HepG2 (cell line): ENCODE measurements at regions not wholly inside any gene's neighbourhood (a gene's known extent, or its start where the extent isn't known, plus 50 kb on each side); places are given as distances from the start of the nearest gene placed in this dataset.

Source experiments
- ATAC-seq: fragments of 200-7000 bp; cut with Tn5 transposase; 3 replicates; pipeline ENCODE4 v1.9.1; 2020; ENCODE audit warnings: mild to moderate bottlenecking, moderate library complexity
- BruUV-seq: library from RNA; stranded (reverse); fragments of 400-500 nt; replicated peaks from 2 replicates; lab custom pipeline; 2021; lab: Mats Ljungman, UMichigan
- CTCF ChIA-PET: fragments of 300-600 bp; formaldehyde crosslinking; extraction: SDS; loops from one replicate; lab custom pipeline; 2021; ENCODE audit warnings: low total read pairs, inconsistent platforms, low intra/inter-chr PET ratio; lab: Yijun Ruan, JAX
- POLR2A ChIA-PET: fragments of 350-600 bp; sonication (Branson Sonifier 250); formaldehyde crosslinking; loops from one replicate; lab custom pipeline; 2020; ENCODE audit warnings: antibody characterized with exemption, inconsistent platforms; lab: Yijun Ruan, JAX
- DNase-seq: peaks from one replicate; pipeline ENCODE4 v3.0.0-alpha.2; 2015; ENCODE audit warnings: low spot score
- FAIRE-seq: peaks from 3 replicates; lab custom pipeline; 2011; peaks lifted over from hg19 to GRCh38; lab: Jason Lieb, UNC
- H2AFZ ChIP-seq: one replicate; pipeline ENCODE4 v1.6.1; 2011; ENCODE audit warnings: low read length, inconsistent platforms
- H3K27ac ChIP-seq: fragments of 300-600 bp; 3 replicates; pipeline ENCODE4 v1.8.0; 2011; ENCODE audit warnings: mixed run types, mild to moderate bottlenecking, mixed read lengths, low read length, inconsistent platforms; ENCODE audit not compliant: insufficient read depth; ENCODE audit errors: extremely low read length
- H3K27me3 ChIP-seq, 2 experiments: fragments of 200-600 bp in 1 of 2; 2 replicates in 1 of 2; 3 replicates in 1 of 2; pipeline versions ENCODE4 v1.6.0 to v1.8.0; 2011; ENCODE audit warnings: low read length in 2 of 2, mild to moderate bottlenecking in 2 of 2, moderate library complexity in 2 of 2, inconsistent platforms in 1 of 2; ENCODE audit not compliant: insufficient read depth in 2 of 2, control insufficient read depth in 1 of 2
- H3K36me3 ChIP-seq, 2 experiments: fragments of 200-600 bp in 1 of 2; replicated peaks in 1 of 2; 2 replicates in 1 of 2; 3 replicates in 1 of 2; pipeline versions ENCODE4 v1.5.1 to v1.8.0; 2011; ENCODE audit warnings: low read length in 2 of 2, inconsistent platforms in 1 of 2; ENCODE audit not compliant: insufficient read depth in 2 of 2, control insufficient read depth in 1 of 2
- H3K4me1 ChIP-seq: 2 replicates; pipeline ENCODE4 v1.5.1; 2012; ENCODE audit warnings: low read length, inconsistent platforms; ENCODE audit not compliant: insufficient read depth
- H3K4me2 ChIP-seq: 2 replicates; pipeline ENCODE4 v1.6.0; 2011; ENCODE audit warnings: low read depth, low read length, inconsistent platforms
- H3K4me3 ChIP-seq, 3 experiments: fragments of 200-600 bp in 1 of 3; sonication (generic), shearing (Covaris generic) in 1 of 3; replicated peaks in 1 of 3; 2 replicates each; pipeline ENCODE4 v1.5.1; 2011 to 2016; ENCODE audit warnings: low read length in 3 of 3, inconsistent platforms in 2 of 3, low read depth in 2 of 3, mild to moderate bottlenecking in 2 of 3, control low read depth in 1 of 3, mixed read lengths in 1 of 3; ENCODE audit not compliant: insufficient read depth in 1 of 3
- H3K79me2 ChIP-seq: one replicate; pipeline ENCODE4 v1.6.1; 2011; ENCODE audit warnings: low read length, inconsistent platforms; ENCODE audit not compliant: insufficient read depth
- H3K9ac ChIP-seq: 2 replicates; pipeline ENCODE4 v1.6.0; 2011; ENCODE audit warnings: mild to moderate bottlenecking, low read depth, low read length, inconsistent platforms; ENCODE audit not compliant: insufficient read depth
- H3K9me3 ChIP-seq: 2 replicates; pipeline ENCODE4 v1.5.1; 2012; ENCODE audit warnings: mild to moderate bottlenecking, low read length
- H4K20me1 ChIP-seq: 2 replicates; pipeline ENCODE4 v1.6.0; 2011; ENCODE audit warnings: inconsistent platforms, mild to moderate bottlenecking, low read length, moderate library complexity; ENCODE audit not compliant: insufficient read depth
- ASH2L ChIP-seq: fragments of 300-600, 200-600 bp; sonication (generic); IDR thresholded peaks from 2 replicates; pipeline ENCODE4 v1.7.0; 2017; ENCODE audit warnings: low read depth, mild to moderate bottlenecking, moderate library complexity, mixed read lengths, low read length; ENCODE audit not compliant: insufficient read length
- JDP2 ChIP-seq: sonication (generic); formaldehyde crosslinking; IDR thresholded peaks from 2 replicates; pipeline ENCODE4 v1.8.1; 2022; ENCODE audit warnings: missing genetic modification reagents, borderline replicate concordance
- NFE2L2 ChIP-seq: fragments of 150-350 bp; IDR thresholded peaks from 2 replicates; pipeline ENCODE4 v1.6.1; 2014; ENCODE audit warnings: low read length
- RBFOX2 ChIP-seq: fragments of 200-400 bp; formaldehyde crosslinking; IDR thresholded peaks from 2 replicates; pipeline ENCODE4 v1.6.1; 2017; ENCODE audit warnings: low read depth, mild to moderate bottlenecking, low read length
- ZNF672 ChIP-seq: sonication (generic); formaldehyde crosslinking; IDR thresholded peaks from 2 replicates; pipeline ENCODE4 v1.8.1; 2022; ENCODE audit warnings: missing genetic modification reagents
- WGBS: methylation state at CpG from one replicate; pipeline ENCODE4 v1.1.6; 2017; ENCODE audit warnings: low lambda C conversion rate; 5-methylcytosine and 5-hydroxymethylcytosine counted together
- in situ Hi-C: cut with HindIII; loops from 2 replicates; pipeline ENCODE4 v1.10.0; 2017; ENCODE audit warnings: low pct_unique_long_range_greater_than_20kb; ENCODE audit not compliant: extremely low pct_ligation_motif_present
- intact Hi-C: fragments of 100-400 bp; cut with micrococcal nuclease; formaldehyde crosslinking; loops from one replicate; pipeline ENCODE4 v1.10.0; 2022; ENCODE audit not compliant: unreplicated experiment
- TF ChIP-seq, protein P1 (sequence below): sonication (generic); formaldehyde crosslinking; IDR thresholded peaks from 2 replicates; pipeline ENCODE4 v1.4.0; 2020; ENCODE audit warnings: mild to moderate bottlenecking, missing genetic modification reagents, borderline replicate concordance

DNA sequence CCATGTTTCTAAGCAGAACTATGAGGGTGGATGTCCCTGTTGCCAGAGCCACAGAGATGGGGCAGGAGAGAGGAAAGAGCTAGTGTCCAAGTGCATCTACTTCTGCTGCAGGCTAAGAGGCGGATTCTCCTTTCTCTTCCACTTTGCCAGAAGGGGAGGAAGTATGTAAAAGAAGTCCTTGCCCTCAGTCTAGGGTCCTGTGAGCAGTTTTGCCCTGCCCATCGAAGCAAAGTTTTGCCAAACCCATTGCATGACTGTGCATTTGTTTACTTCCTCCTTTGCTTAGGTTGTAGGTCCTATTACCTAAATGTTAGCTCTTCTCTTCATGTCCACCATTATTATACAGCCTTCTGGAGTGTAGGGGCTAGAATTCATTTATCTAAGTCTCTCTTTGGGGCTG, 106.2 kb upstream of the ARMC2 start:
- H3K27me3 ChIP-seq = no peaks in the 10 kb centered on the region
- no peak for FAIRE-seq
- no peaks in the 10 kb centered on the region for H3K79me2 ChIP-seq
- H3K27ac ChIP-seq = peak overlapping the region; percentile 64
- peak overlapping the region in 1 of 3 experiments; percentile 26; a peak in 1 of 6 replicates for H3K4me3 ChIP-seq
- WGBS = 50% methylated on average over 2 of the region's 2 CpGs
- peaks cover 72% of the 10 kb centered on the region for H3K4me1 ChIP-seq
- H3K36me3 ChIP-seq = no peaks in the 10 kb centered on the region
- POLR2A ChIA-PET = no interaction called here
- ATAC-seq = no peak; the same call in 2 of the 3 replicates
- DNase-seq = no peak
- intact Hi-C loops (no loop called here), in situ Hi-C loops (no loop called here)
- CTCF ChIA-PET = no interaction called here
- H3K9me3 ChIP-seq = no peaks in the 10 kb centered on the region
- TF ChIP-seq RBFOX2 (no peak), ZNF672 (CRISPR knock-in tag) (no peak), NFE2L2 (peak; percentile 74), JDP2 (CRISPR knock-in tag) (no peak), ASH2L (peak; percentile 14)
- TF ChIP-seq, protein P1, sequence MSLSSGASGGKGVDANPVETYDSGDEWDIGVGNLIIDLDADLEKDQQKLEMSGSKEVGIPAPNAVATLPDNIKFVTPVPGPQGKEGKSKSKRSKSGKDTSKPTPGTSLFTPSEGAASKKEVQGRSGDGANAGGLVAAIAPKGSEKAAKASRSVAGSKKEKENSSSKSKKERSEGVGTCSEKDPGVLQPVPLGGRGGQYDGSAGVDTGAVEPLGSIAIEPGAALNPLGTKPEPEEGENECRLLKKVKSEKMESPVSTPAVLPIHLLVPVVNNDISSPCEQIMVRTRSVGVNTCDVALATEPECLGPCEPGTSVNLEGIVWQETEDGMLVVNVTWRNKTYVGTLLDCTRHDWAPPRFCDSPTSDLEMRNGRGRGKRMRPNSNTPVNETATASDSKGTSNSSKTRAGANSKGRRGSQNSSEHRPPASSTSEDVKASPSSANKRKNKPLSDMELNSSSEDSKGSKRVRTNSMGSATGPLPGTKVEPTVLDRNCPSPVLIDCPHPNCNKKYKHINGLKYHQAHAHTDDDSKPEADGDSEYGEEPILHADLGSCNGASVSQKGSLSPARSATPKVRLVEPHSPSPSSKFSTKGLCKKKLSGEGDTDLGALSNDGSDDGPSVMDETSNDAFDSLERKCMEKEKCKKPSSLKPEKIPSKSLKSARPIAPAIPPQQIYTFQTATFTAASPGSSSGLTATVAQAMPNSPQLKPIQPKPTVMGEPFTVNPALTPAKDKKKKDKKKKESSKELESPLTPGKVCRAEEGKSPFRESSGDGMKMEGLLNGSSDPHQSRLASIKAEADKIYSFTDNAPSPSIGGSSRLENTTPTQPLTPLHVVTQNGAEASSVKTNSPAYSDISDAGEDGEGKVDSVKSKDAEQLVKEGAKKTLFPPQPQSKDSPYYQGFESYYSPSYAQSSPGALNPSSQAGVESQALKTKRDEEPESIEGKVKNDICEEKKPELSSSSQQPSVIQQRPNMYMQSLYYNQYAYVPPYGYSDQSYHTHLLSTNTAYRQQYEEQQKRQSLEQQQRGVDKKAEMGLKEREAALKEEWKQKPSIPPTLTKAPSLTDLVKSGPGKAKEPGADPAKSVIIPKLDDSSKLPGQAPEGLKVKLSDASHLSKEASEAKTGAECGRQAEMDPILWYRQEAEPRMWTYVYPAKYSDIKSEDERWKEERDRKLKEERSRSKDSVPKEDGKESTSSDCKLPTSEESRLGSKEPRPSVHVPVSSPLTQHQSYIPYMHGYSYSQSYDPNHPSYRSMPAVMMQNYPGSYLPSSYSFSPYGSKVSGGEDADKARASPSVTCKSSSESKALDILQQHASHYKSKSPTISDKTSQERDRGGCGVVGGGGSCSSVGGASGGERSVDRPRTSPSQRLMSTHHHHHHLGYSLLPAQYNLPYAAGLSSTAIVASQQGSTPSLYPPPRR = 0 out of 2 replicates have a peak, but pooled peaks have one; percentile 4
- H4K20me1 ChIP-seq = no peaks in the 10 kb centered on the region
- H3K4me2 ChIP-seq = peak overlapping the region; percentile 41
- no peak overlapping the region; the same call in 1 of the 2 replicates for H3K9ac ChIP-seq
- peak overlapping the region; percentile 43 for H2AFZ ChIP-seq
- no TSS peak for BruUV-seq
